Activated T-cell treated with anti-CD3 and anti-CD28 coated beads, Interleukin-2, amount 50 U/mL, for 24 hours (primary cell): ENCODE measurements at regions not wholly inside any gene's neighbourhood (a gene's known extent, or its start where the extent isn't known, plus 50 kb on each side); places are given as distances from the start of the nearest gene placed in this dataset.
"Not testable (repeated sequence)": the region's sequence is repeated elsewhere in the genome, so short reads cannot be mapped to it uniquely, and the experiment has no call there.

Experiments used
- DNase-seq: peaks from one replicate; pipeline ENCODE4 v3.0.0-alpha.2; 2020
- H3K27ac Mint-ChIP-seq: 2 replicates; pipeline ENCODE4 v1.8.0; 2020; ENCODE audit warnings: mild to moderate bottlenecking, mixed read lengths
- H3K27me3 Mint-ChIP-seq: 2 replicates; pipeline ENCODE4 v1.8.0; 2020; ENCODE audit warnings: mixed read lengths
- H3K36me3 Mint-ChIP-seq: 2 replicates; pipeline ENCODE4 v1.8.0; 2020; ENCODE audit warnings: low read depth, mixed read lengths
- H3K4me1 Mint-ChIP-seq: 2 replicates; pipeline ENCODE4 v1.8.0; 2020; ENCODE audit warnings: low read depth, mixed read lengths
- H3K4me3 Mint-ChIP-seq: 2 replicates; pipeline ENCODE4 v1.8.0; 2020; ENCODE audit warnings: mild to moderate bottlenecking, moderate library complexity, mixed read lengths
- H3K9me3 Mint-ChIP-seq: 2 replicates; pipeline ENCODE4 v1.8.0; 2020; ENCODE audit warnings: mixed read lengths

GRCh38 chr5:29185558-29185957, 2007.9 kb upstream of the CDH6 start:
- Mint-ChIP-seq H3K9me3 (peaks cover 8% of the 10 kb centered on the region), H3K36me3 (no peaks in the 10 kb centered on the region), H3K27ac (no peak overlapping the region), H3K4me1 (no peaks in the 10 kb centered on the region), H3K4me3 (no peak overlapping the region), H3K27me3 (no peaks in the 10 kb centered on the region)
- no peak for DNase-seq

- no peak overlapping the region for H3K27ac Mint-ChIP-seq
- H3K9me3 Mint-ChIP-seq: peaks cover 14% of the 10 kb centered on the region
- no peaks in the 10 kb centered on the region for H3K27me3 Mint-ChIP-seq
- H3K4me3 Mint-ChIP-seq: no peak overlapping the region
- DNase-seq: no peak
- no peaks in the 10 kb centered on the region for H3K4me1 Mint-ChIP-seq
- H3K36me3 Mint-ChIP-seq: no peaks in the 10 kb centered on the region
Observed at GRCh38 chr5:29175774-29176173, 2017.7 kb upstream of the CDH6 start.

GRCh38 chr5:29170599-29170998, 2022.9 kb upstream of the CDH6 start:
- H3K27ac Mint-ChIP-seq: no peak overlapping the region
- H3K27me3 Mint-ChIP-seq: no peaks in the 10 kb centered on the region
- no peak overlapping the region for H3K4me3 Mint-ChIP-seq
- H3K4me1 Mint-ChIP-seq: no peaks in the 10 kb centered on the region
- H3K9me3 Mint-ChIP-seq: peaks cover 18% of the 10 kb centered on the region
- DNase-seq: no peak
- H3K36me3 Mint-ChIP-seq: no peaks in the 10 kb centered on the region

- Mint-ChIP-seq H3K4me1 (no peaks in the 10 kb centered on the region), H3K27me3 (no peaks in the 10 kb centered on the region), H3K9me3 (peaks cover 20% of the 10 kb centered on the region), H3K27ac (no peak overlapping the region), H3K4me3 (no peak overlapping the region), H3K36me3 (no peaks in the 10 kb centered on the region)
- no peak for DNase-seq
Observed at GRCh38 chr5:29169886-29170285, 2023.6 kb upstream of the CDH6 start.

GRCh38 chr5:29162297-29162696, 2031.2 kb upstream of the CDH6 start:
- Mint-ChIP-seq H3K4me1 (no peaks in the 10 kb centered on the region), H3K27ac (no peak overlapping the region), H3K4me3 (no peak overlapping the region), H3K27me3 (no peaks in the 10 kb centered on the region), H3K36me3 (no peaks in the 10 kb centered on the region), H3K9me3 (peaks cover 13% of the 10 kb centered on the region)
- no peak for DNase-seq

- no peaks in the 10 kb centered on the region for H3K4me1 Mint-ChIP-seq
Observed at GRCh38 chr5:29161399-29162291, 2031.8 kb upstream of the CDH6 start.

GRCh38 chr5:29157975-29158374, 2035.5 kb upstream of the CDH6 start:
- Mint-ChIP-seq H3K4me1 (no peaks in the 10 kb centered on the region), H3K9me3 (peaks cover 11% of the 10 kb centered on the region)

More at GRCh38 chr5:29161399-29162291, 2031.8 kb upstream of the CDH6 start:
- H3K27me3 Mint-ChIP-seq: no peaks in the 10 kb centered on the region
- no peaks in the 10 kb centered on the region for H3K36me3 Mint-ChIP-seq
- H3K27ac Mint-ChIP-seq: no peak overlapping the region
- no peak for DNase-seq
- no peak overlapping the region for H3K4me3 Mint-ChIP-seq
- H3K9me3 Mint-ChIP-seq: peaks cover 14% of the 10 kb centered on the region

GRCh38 chr5:29150840-29151239, 2042.6 kb upstream of the CDH6 start:
- H3K4me1 Mint-ChIP-seq: no peaks in the 10 kb centered on the region
- H3K36me3 Mint-ChIP-seq: no peaks in the 10 kb centered on the region
- no peaks in the 10 kb centered on the region for H3K27me3 Mint-ChIP-seq
- no peak for DNase-seq
- no peak overlapping the region for H3K4me3 Mint-ChIP-seq
- H3K27ac Mint-ChIP-seq: no peak overlapping the region
- peaks cover 20% of the 10 kb centered on the region for H3K9me3 Mint-ChIP-seq

More at GRCh38 chr5:29157975-29158374, 2035.5 kb upstream of the CDH6 start:
- Mint-ChIP-seq H3K36me3 (no peaks in the 10 kb centered on the region), H3K4me3 (no peak overlapping the region), H3K27me3 (no peaks in the 10 kb centered on the region), H3K27ac (no peak overlapping the region)
- no peak for DNase-seq

GRCh38 chr5:29148581-29148980, 2044.9 kb upstream of the CDH6 start:
- Mint-ChIP-seq H3K36me3 (no peaks in the 10 kb centered on the region), H3K4me1 (no peaks in the 10 kb centered on the region), H3K9me3 (peaks cover 19% of the 10 kb centered on the region), H3K4me3 (no peak overlapping the region), H3K27ac (no peak overlapping the region), H3K27me3 (no peaks in the 10 kb centered on the region)
- no peak for DNase-seq

GRCh38 chr5:29148073-29148472, 2045.4 kb upstream of the CDH6 start:
- H3K4me3 Mint-ChIP-seq: no peak overlapping the region
- H3K9me3 Mint-ChIP-seq: peaks cover 19% of the 10 kb centered on the region
- H3K4me1 Mint-ChIP-seq: no peaks in the 10 kb centered on the region
- no peak overlapping the region for H3K27ac Mint-ChIP-seq
- H3K36me3 Mint-ChIP-seq: no peaks in the 10 kb centered on the region
- DNase-seq: no peak
- no peaks in the 10 kb centered on the region for H3K27me3 Mint-ChIP-seq

- Mint-ChIP-seq H3K36me3 (no peaks in the 10 kb centered on the region), H3K27me3 (no peaks in the 10 kb centered on the region), H3K4me3 (no peak overlapping the region), H3K9me3 (peaks cover 12% of the 10 kb centered on the region), H3K4me1 (no peaks in the 10 kb centered on the region), H3K27ac (no peak overlapping the region)
- no peak for DNase-seq
Observed at GRCh38 chr5:29143266-29143665, 2050.2 kb upstream of the CDH6 start.

- Mint-ChIP-seq H3K9me3 (peaks cover 22% of the 10 kb centered on the region), H3K27ac (no peak overlapping the region), H3K4me3 (no peak overlapping the region), H3K4me1 (no peaks in the 10 kb centered on the region), H3K36me3 (no peaks in the 10 kb centered on the region), H3K27me3 (no peaks in the 10 kb centered on the region)
- DNase-seq: no peak
Observed at GRCh38 chr5:29134418-29134817, 2059.1 kb upstream of the CDH6 start.

- Mint-ChIP-seq H3K9me3 (peaks cover 24% of the 10 kb centered on the region), H3K36me3 (no peaks in the 10 kb centered on the region), H3K27ac (no peak overlapping the region), H3K4me1 (no peaks in the 10 kb centered on the region), H3K27me3 (no peaks in the 10 kb centered on the region), H3K4me3 (no peak overlapping the region)
- no peak for DNase-seq
Observed at GRCh38 chr5:29131285-29131684, 2062.2 kb upstream of the CDH6 start.

GRCh38 chr5:29130786-29131185, 2062.7 kb upstream of the CDH6 start:
- Mint-ChIP-seq H3K9me3 (peaks cover 24% of the 10 kb centered on the region), H3K27ac (no peak overlapping the region), H3K36me3 (no peaks in the 10 kb centered on the region), H3K4me3 (no peak overlapping the region), H3K27me3 (no peaks in the 10 kb centered on the region), H3K4me1 (no peaks in the 10 kb centered on the region)
- DNase-seq: no peak

- H3K4me1 Mint-ChIP-seq, H3K27ac Mint-ChIP-seq, H3K36me3 Mint-ChIP-seq, H3K27me3 Mint-ChIP-seq, H3K4me3 Mint-ChIP-seq, DNase-seq: not testable (repeated sequence)
- peaks cover 24% of the 10 kb centered on the region for H3K9me3 Mint-ChIP-seq
Observed at GRCh38 chr5:29127524-29128156, 2065.8 kb upstream of the CDH6 start.
